ENCODE measurements at regions not wholly inside any gene's neighbourhood (a gene's known extent, or its start where the extent isn't known, plus 50 kb on each side); places are given as distances from the start of the nearest gene placed in this dataset.
"Not testable (repeated sequence)": the region's sequence is repeated elsewhere in the genome, so short reads cannot be mapped to it uniquely, and the experiment has no call there.

DNA sequence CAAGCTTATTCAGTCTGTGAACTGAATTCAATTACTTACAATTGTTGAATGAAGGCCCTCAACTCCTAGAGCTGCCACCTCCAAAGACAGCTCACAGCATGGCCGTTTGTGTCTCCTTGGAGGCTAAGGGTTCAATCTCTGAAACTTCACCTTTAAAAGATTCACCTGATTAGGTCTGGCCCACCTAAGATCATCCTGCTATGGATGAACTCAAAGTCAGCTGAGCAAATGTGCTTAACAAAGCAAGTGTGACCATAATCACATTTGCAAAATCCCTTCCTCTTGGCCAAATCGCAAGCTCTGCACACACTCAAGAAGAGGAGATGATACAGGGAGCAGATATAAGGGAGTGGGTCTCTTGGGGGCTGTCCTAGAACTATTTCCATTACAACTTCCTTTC lies 105.0 kb upstream of the FAM90A1 start:
- H3K4me1 ChIP-seq; intact Hi-C loops (cut with DNase I); H3K27ac ChIP-seq; DNase-seq; H3K27me3 ChIP-seq; H3K4me3 ChIP-seq; ATAC-seq; H3K36me3 ChIP-seq: not testable (repeated sequence)
- 74 to 92% (median 79%) methylated on average over 1 to 2 of the region's 2 CpGs for WGBS, 4 donors
- peaks cover 0 to 13% (median 5%) of the 10 kb centered on the region in 12 donors for H3K9me3 ChIP-seq

DNA sequence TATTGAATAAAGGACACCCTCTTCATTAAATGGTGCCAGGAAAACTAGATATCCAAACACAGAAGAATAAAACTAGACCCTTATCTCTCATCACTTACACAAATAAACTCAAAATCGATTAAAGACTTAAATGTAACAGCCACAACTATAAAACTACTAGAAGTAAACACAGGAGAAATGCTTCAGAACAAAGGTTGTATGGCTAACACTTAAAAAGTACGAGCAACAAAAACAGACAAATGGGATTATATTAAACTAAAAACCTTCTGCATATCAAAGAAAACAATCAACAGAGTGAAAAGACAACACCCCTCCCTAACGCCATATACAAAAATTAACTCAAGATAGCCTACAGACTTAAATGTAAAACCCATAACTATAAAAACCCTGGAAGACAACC lies 104.7 kb upstream of the CLEC6A start:
- intact Hi-C loops (cut with DNase I); H3K36me3 ChIP-seq; DNase-seq; H3K27ac ChIP-seq; H3K4me3 ChIP-seq; H3K4me1 ChIP-seq; ATAC-seq; H3K27me3 ChIP-seq; H3K9me3 ChIP-seq: not testable (repeated sequence)
- WGBS, 4 donors, result 79 to 91% (median 85%) methylated on average over 3 of the region's 3 CpGs

DNA sequence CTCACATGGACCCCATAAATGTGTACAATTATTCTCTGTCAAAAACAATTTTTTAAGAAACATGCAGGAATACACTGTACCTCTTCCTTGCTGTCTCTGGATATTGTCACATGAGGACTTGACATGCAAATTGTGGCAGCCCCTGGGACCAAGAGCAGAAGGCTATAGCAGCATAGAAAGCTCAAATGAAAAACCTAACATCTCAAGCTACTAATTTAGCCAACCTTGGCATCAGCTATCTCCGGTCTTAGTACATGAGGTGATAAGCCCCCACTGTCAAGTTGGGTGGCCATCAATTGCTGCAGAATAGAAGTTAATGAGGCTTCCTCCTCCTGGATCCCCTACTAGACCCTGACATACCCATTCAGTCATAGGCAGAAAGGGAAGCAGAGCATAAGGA lies 101.0 kb upstream of the CLEC6A start:
- H3K36me3 ChIP-seq; H3K27me3 ChIP-seq; H3K27ac ChIP-seq; intact Hi-C loops (cut with DNase I); DNase-seq; H3K4me3 ChIP-seq; H3K9me3 ChIP-seq; ATAC-seq; H3K4me1 ChIP-seq: not testable (repeated sequence)
- WGBS, 4 donors, result 18 to 75% (median 39%) methylated on average over 1 of the region's 1 CpG

DNA sequence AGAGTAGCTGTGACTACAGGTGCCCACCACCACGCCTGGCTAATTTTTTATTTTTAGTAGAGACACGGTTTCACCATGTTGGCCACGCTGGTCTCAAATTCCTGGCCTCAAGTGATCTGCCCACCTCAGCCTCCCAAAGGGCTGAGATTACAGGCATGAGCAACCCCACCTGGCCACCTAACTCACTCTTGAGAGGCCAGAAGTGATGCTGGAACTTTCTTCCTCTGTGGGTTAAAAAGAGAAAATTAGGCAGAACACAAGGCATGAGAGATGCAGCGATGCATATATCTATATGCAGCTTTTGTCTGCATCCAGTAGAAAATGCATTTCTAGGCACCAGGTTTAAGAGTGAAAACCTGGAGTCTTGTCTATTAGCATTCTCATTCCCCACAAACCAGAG lies 100.2 kb upstream of the CLEC6A start:
- H3K27me3 ChIP-seq; intact Hi-C loops (cut with DNase I); ATAC-seq: not testable (repeated sequence)

DNA sequence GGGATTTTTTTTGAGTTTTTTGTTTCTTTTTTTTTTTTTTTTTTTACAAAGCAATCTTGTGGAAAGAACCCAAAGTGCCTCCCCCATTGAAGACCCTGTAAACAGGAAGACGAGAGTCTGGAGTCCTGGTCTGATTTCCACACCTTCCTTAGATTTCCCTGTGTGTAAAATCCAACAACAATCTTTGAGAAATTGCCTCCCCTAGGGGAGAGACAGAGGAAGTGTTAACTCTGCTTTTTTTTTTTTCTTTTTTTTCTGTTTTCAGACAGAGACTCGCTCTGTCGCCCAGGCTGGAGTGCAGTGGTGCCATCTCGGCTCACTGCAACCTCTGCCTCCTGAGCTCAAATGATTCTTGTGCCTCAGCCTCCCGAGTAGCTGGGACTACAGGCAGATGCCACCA lies 82.0 kb upstream of the CLEC6A start:
- WGBS, 4 donors, result 20 to 26% (median 24%) methylated on average over 5 of the region's 5 CpGs
- H3K27ac ChIP-seq; H3K9me3 ChIP-seq; H3K36me3 ChIP-seq; H3K27me3 ChIP-seq; intact Hi-C loops (cut with DNase I); H3K4me1 ChIP-seq; H3K4me3 ChIP-seq; ATAC-seq; DNase-seq: not testable (repeated sequence)

More for the DNA sequence above, 100.2 kb upstream of the CLEC6A start:
- not testable (repeated sequence) for H3K4me1 ChIP-seq, DNase-seq, H3K36me3 ChIP-seq, H3K4me3 ChIP-seq, H3K27ac ChIP-seq, H3K9me3 ChIP-seq
- 86 to 90% (median 87%) methylated on average over 4 of the region's 4 CpGs for WGBS, 4 donors

DNA sequence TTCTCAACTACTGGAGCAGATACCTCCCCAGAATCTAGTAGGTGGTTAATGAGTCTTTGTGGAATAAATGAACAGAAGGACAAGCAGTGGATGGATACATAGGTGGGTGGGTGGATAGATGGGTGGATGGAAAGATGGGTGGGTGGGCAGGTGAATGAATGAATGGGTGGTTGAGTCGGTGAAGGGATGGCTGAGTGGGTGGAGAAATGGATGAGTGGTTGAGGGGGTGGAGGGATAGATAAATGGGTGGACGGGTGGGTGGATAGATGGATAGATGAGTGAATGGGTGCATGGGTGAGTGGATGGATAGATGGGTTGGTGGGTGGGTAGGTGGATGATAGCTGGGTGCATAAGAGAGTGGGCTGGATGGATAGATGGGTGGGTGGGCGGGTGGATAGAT lies 80.6 kb upstream of the CLEC6A start:
- H3K27ac ChIP-seq; H3K27me3 ChIP-seq; H3K4me3 ChIP-seq; DNase-seq; H3K9me3 ChIP-seq; H3K36me3 ChIP-seq; intact Hi-C loops (cut with DNase I); H3K4me1 ChIP-seq; ATAC-seq: not testable (repeated sequence)
- whole genome bisulfite sequencing, 4 donors, result 60 to 78% (median 68%) methylated on average over 2 to 3 of the region's 3 CpGs

DNA sequence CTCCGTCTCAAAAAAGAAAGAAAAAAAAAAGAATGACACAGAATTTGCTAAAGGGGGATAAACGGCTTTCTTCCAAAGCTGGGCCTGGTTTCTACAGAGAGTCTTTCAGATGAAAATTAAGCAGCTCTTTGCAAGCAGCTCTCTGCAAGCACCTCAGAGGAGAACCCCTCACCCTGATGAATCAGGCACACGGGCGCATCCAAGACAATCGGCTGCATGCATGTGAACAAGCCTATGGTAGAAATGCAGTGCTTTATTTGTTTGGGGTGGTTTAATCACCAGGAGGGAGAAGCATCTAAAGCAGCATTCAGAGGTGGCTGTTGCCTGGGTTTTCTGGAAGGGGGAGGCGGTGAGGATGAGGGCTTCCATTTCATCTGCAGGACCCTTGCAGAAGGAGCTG lies 78.0 kb upstream of the CLEC6A start:
- ATAC-seq; H3K27me3 ChIP-seq; DNase-seq; H3K4me1 ChIP-seq; H3K36me3 ChIP-seq; H3K4me3 ChIP-seq; intact Hi-C loops (cut with DNase I); H3K27ac ChIP-seq; H3K9me3 ChIP-seq: not testable (repeated sequence)
- WGBS, 4 donors, result 68 to 81% (median 77%) methylated on average over 6 of the region's 6 CpGs

DNA sequence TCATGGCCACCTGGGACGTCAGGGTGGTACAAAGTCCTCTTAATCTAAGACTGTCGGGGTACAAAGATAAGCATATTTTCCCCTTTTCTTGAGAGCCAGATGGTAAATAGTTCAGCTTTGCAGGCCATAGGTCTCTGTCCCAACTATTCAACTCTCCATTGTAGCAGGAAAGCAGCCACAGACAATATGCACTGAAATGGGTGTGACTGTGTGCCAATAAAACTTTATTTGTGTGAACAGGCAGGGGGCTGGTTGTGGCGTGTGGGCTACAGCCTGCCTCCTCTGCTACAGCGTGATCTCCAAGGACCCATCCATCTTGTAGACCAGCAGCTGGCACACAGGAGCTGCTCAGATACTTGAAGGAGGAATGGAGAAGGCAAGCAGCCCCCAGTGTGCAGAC lies 73.2 kb upstream of the CLEC6A start:
- 77 to 83% (median 79%) methylated on average over 4 of the region's 4 CpGs for WGBS, 4 donors
- H3K27ac ChIP-seq; H3K27me3 ChIP-seq; H3K4me1 ChIP-seq; H3K4me3 ChIP-seq; H3K9me3 ChIP-seq; H3K36me3 ChIP-seq; ATAC-seq; DNase-seq; intact Hi-C loops (cut with DNase I): not testable (repeated sequence)

DNA sequence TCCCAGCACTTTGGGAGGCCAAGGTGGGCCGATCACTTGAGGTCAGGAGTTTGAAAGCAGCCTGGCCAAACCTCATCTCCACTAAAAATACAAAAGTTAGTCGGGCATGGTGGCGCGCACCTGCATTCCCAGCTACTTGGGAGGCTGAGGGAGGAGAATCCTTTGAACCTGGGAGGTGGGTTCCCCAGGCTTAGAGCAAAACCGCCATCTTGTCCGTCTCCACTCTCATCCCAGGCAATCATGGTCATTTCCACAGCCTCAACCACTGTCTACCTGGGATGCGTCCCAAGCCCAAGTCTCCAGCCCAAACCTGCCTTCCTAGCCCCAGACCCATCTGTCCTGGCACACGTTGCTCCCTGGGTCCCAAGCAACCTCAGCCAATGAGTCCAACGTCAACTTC lies 71.1 kb upstream of the CLEC6A start:
- H3K4me3 ChIP-seq; H3K27me3 ChIP-seq; H3K9me3 ChIP-seq; intact Hi-C loops (cut with DNase I); ATAC-seq; H3K36me3 ChIP-seq; H3K27ac ChIP-seq; H3K4me1 ChIP-seq; DNase-seq: not testable (repeated sequence)
- 85 to 94% (median 90%) methylated on average over 9 of the region's 9 CpGs for WGBS, 4 donors

DNA sequence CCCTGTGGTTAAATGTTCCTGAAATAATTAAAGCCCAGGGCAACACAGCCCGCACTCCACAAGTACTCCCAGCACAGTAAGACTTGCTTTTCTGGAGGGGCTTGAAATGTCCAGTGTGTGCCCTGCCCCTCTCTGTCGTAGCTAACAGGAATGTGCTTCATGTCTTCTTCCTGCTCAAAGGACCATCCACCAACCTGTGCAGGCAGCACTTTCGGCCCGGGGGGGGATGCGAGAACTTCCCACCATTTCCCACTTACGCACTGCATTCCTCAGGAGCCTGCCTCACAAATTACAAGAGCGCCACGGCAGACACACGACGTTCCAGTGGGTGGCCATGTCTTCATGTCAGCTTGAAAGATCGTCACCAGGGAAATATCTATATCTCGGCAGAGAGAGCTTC lies 70.3 kb upstream of the CLEC6A start:
- H3K4me1 ChIP-seq; H3K9me3 ChIP-seq; H3K36me3 ChIP-seq; DNase-seq; H3K27ac ChIP-seq; H3K27me3 ChIP-seq; H3K4me3 ChIP-seq; ATAC-seq; intact Hi-C loops (cut with DNase I): not testable (repeated sequence)
- WGBS, 4 donors, result 62 to 73% (median 69%) methylated on average over 12 of the region's 12 CpGs

DNA sequence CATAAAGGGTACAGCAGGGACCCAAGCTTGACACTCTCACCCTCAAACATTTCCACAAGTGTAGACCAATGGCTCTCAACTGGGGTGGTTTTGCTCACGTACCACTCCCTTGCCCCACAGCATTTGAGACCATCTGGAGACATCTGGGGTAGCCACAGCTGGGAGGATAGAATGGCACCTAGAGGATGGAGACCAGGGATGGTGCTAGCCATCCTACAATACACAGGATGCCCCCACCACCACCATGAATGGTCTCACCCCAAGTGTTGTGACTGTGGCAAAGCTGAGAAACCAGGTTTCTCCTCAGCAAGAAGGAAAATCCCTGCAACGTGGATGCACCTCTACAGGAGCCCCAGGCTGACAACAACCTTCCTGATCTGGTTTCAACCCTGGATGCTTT lies 69.1 kb upstream of the CLEC6A start:
- DNase-seq; H3K27ac ChIP-seq; H3K9me3 ChIP-seq; H3K4me1 ChIP-seq; ATAC-seq; H3K36me3 ChIP-seq; intact Hi-C loops (cut with DNase I); H3K4me3 ChIP-seq: not testable (repeated sequence)
- WGBS, 4 donors, result 87 to 100% (median 94%) methylated on average over 1 to 2 of the region's 2 CpGs
- peaks cover 0 to 10% (median 4%) of the 10 kb centered on the region in 9 donors for H3K27me3 ChIP-seq

DNA sequence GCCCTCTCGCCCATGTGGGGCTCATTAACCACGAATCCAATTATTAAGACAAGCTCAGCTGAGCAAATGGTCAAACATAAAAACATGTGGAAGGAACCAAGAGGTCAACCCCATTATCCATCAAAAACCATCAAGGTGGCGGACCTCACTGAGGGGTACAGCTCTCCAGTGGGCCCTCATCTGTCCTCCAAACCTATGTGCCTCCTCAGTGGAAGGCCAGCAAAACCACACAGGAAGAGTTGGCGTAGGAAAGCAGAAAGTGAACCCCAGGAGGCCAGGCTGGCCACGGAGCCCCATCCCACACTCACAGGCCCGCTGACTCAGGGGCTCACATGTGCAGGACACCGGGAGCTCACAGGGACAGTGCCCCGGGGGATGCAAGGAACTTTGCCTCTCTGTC lies 66.5 kb upstream of the CLEC6A start:
- H3K27ac ChIP-seq; intact Hi-C loops (cut with DNase I); ATAC-seq; H3K4me3 ChIP-seq; DNase-seq; H3K4me1 ChIP-seq; H3K36me3 ChIP-seq; H3K9me3 ChIP-seq: not testable (repeated sequence)
- H3K27me3 ChIP-seq, result peaks cover 0 to 10% (median 4%) of the 10 kb centered on the region in 9 donors
- WGBS, 4 donors, result 63 to 78% (median 68%) methylated on average over 8 of the region's 8 CpGs
